Mesendoderm (in vitro differentiated cells): ENCODE measurements at regions not wholly inside any gene's neighbourhood (a gene's known extent, or its start where the extent isn't known, plus 50 kb on each side); places are given as distances from the start of the nearest gene placed in this dataset.

Experiments used
- DNase-seq: peaks from one replicate; pipeline ENCODE4 v3.0.0; 2013
- H2AK5ac ChIP-seq: 2 replicates; pipeline ENCODE4 v1.6.1; 2013; ENCODE audit warnings: low read length, inconsistent platforms
- H2BK120ac ChIP-seq: 2 replicates; pipeline ENCODE4 v1.6.1; 2013; ENCODE audit warnings: low read depth, mild to moderate bottlenecking, low read length, moderate library complexity, mixed read lengths
- H2BK15ac ChIP-seq: replicated peaks from 2 replicates; pipeline ENCODE4 v1.6.1; 2013; ENCODE audit warnings: low read depth, mild to moderate bottlenecking, moderate library complexity
- H2BK5ac ChIP-seq: 2 replicates; pipeline ENCODE4 v1.6.1; 2013; ENCODE audit warnings: low read length, inconsistent platforms
- H3K18ac ChIP-seq: 2 replicates; pipeline ENCODE4 v1.6.1; 2013; ENCODE audit warnings: mild to moderate bottlenecking, low read length, mixed read lengths
- H3K23ac ChIP-seq: one replicate; pipeline ENCODE4 v1.6.1; 2013; ENCODE audit warnings: low read length
- H3K27ac ChIP-seq: 2 replicates; pipeline ENCODE4 v1.5.1; 2013; ENCODE audit warnings: low read depth, mild to moderate bottlenecking, inconsistent platforms, low read length, moderate library complexity
- H3K27me3 ChIP-seq: 2 replicates; pipeline ENCODE4 v1.6.1; 2013; ENCODE audit warnings: low read length, control low read depth, mild to moderate bottlenecking, inconsistent platforms; ENCODE audit not compliant: insufficient read depth, poor library complexity
- H3K36me3 ChIP-seq: 2 replicates; pipeline ENCODE4 v1.6.1; 2013; ENCODE audit warnings: low read length, inconsistent platforms; ENCODE audit not compliant: control insufficient read depth, insufficient read depth
- H3K4ac ChIP-seq: one replicate; pipeline ENCODE4 v1.6.1; 2013; ENCODE audit warnings: low read depth, mild to moderate bottlenecking, low read length, moderate library complexity
- H3K4me1 ChIP-seq: 2 replicates; pipeline ENCODE4 v1.6.1; 2013; ENCODE audit warnings: low read depth, low read length, inconsistent platforms; ENCODE audit not compliant: control insufficient read depth
- H3K4me2 ChIP-seq: 2 replicates; pipeline ENCODE4 v1.6.1; 2013; ENCODE audit warnings: low read length
- H3K4me3 ChIP-seq: 2 replicates; pipeline ENCODE4 v1.5.1; 2013; ENCODE audit warnings: mild to moderate bottlenecking, low read length
- H3K56ac ChIP-seq: one replicate; pipeline ENCODE4 v1.6.1; 2013; ENCODE audit warnings: low read length
- H3K79me1 ChIP-seq: 2 replicates; pipeline ENCODE4 v1.6.1; 2013; ENCODE audit warnings: low read length, inconsistent platforms
- H3K79me2 ChIP-seq: 2 replicates; pipeline ENCODE4 v1.6.1; 2013; ENCODE audit warnings: mild to moderate bottlenecking, low read length; ENCODE audit not compliant: control insufficient read depth, insufficient read depth
- H3K9ac ChIP-seq: 2 replicates; pipeline ENCODE4 v1.6.1; 2013; ENCODE audit warnings: low read length, inconsistent platforms
- H4K5ac ChIP-seq: one replicate; pipeline ENCODE4 v1.6.1; 2013; ENCODE audit warnings: low read length
- H4K8ac ChIP-seq: one replicate; pipeline ENCODE4 v1.6.1; 2013; ENCODE audit warnings: low read depth, mild to moderate bottlenecking, control low read depth, low read length, moderate library complexity
- WGBS: extraction: QIAGEN DNeasy Blood & Tissue Kit; methylation state at CpG from one replicate; pipeline ENCODE4 v1.1.7; 2013; ENCODE audit warnings: low lambda C conversion rate, missing lambda C conversion rate; ENCODE audit not compliant: insufficient coverage; ENCODE audit errors: extremely low coverage; 5-methylcytosine and 5-hydroxymethylcytosine counted together

DNA sequence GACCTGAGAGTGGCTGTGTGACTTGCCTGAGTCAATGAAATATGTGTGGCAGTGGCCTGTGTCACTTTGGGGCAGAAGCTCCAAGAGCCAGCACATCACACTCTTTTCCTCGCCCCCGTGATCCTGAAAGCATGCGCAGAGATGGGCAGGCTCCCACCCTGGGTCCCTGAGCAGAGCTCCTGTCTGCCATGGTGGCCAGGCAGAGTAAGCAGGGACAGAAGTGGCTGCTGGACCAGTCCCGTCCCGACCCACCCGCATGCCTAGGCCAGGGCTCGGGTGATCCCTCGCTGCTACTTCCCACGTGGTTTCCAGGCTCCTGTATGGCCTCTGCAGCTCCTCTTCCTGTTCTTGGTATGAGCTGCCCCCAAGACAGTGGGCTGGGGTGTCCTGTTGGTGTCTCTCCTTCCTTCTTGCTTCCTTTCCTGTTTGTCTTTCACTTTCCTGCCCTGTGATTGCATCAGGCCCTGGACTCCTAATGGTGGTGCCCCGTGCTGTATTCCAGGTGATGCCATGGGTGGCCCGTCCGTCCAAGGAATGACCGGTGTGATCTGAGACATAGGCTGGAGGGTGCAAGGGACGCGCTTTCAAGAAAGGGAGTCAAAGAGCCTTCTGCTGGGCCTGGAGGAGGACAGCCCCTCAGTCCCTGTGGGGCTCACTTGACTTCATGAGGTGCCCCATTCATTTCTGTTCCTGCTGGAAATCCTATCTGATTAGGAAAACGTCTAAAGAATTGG lies 71.4 kb upstream of the SHH start:
- Histone ChIP-seq H2BK120ac (no peak overlapping the region), H3K79me2 (no peaks in the 10 kb centered on the region), H2BK5ac (no peak overlapping the region), H3K79me1 (no peaks in the 10 kb centered on the region), H3K4me1 (no peaks in the 10 kb centered on the region), H3K4ac (no peak overlapping the region), H3K27me3 (no peaks in the 10 kb centered on the region), H3K56ac (no peak overlapping the region), H3K27ac (no peak overlapping the region), H3K23ac (no peak overlapping the region), H3K4me2 (no peak overlapping the region), H3K36me3 (no peaks in the 10 kb centered on the region), H3K4me3 (no peak overlapping the region), H4K8ac (no peak overlapping the region), H4K5ac (no peak overlapping the region), H2BK15ac (no peak overlapping the region), H3K9ac (no peak overlapping the region), H2AK5ac (no peak overlapping the region), H3K18ac (no peak overlapping the region)
- no peak for DNase-seq
- no CpG with 5 or more reads among the region's 16 CpGs for WGBS

DNA sequence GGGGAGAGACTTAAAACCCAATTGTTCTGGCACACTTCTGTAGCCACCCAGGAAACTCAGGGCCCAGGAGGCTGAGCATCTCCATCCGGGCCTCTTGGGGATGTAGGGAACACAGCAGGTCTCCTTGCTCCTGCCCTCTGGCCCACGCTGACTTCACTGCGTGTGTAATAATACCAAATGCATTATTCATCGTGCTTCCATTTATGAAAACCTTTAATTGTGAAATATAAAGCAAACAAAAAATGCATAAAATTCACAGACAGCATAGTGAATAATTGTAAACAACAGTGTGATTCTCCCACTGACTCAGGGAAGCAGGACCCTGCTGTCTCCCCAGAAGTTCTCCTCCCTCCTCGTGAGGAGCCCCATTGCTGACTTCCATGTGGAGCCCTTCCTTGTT lies 70.3 kb upstream of the SHH start:
- no peak overlapping the region for H2BK15ac ChIP-seq

DNA sequence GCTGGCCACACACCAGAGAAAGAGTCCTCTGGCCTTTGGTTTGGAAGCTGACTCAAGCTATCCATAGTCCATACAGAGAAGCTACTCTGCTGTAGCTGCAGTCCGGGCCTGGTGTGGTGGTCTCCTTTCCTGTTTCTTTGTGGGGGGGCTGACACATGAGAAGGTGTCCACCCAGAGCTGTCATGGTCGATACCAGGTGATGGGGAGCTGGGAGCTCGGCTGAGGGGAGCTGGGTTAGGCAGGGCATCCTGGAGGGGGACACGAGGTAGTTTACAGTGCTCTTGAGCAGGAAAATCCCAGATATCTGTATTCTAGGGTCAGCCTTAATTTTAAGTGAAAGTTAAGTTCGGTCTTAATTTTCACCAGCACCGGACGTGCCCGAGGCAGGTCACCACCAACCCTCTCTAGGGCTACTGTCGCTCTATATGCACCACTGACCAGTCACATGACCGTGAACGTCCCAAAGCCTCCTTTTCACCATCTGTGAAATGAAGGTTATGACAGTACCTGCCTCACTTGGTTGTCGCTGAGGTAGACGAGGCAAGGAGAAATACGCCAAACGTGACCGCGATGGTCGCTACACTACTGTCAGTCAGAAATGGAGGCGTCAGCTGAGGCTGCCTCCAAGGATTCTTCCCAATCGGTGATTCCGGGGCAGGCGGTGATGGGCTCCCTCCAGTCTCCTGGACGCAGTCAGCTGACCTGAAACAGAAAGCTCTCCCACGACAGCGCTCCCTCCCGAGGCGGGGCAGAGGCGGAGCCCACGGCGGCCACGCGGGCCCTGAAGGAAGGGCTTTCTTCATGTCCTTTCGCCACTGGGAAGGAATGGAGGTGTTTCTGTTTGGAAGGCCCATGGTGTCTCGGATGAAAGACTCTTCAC lies 69.4 kb upstream of the SHH start:
- Histone ChIP-seq H3K4me3 (no peak overlapping the region), H3K4me2 (no peak overlapping the region), H4K5ac (no peak overlapping the region), H3K56ac (no peak overlapping the region), H3K18ac (no peak overlapping the region), H2BK15ac (no peak overlapping the region), H2AK5ac (no peak overlapping the region), H3K27me3 (no peaks in the 10 kb centered on the region), H4K8ac (no peak overlapping the region), H3K79me2 (no peaks in the 10 kb centered on the region), H3K36me3 (no peaks in the 10 kb centered on the region), H3K9ac (no peak overlapping the region), H2BK120ac (no peak overlapping the region), H3K4ac (no peak overlapping the region), H3K27ac (no peak overlapping the region), H3K23ac (no peak overlapping the region), H3K79me1 (no peaks in the 10 kb centered on the region), H3K4me1 (no peaks in the 10 kb centered on the region), H2BK5ac (no peak overlapping the region)
- DNase-seq = no peak
- WGBS = no CpG with 5 or more reads among the region's 34 CpGs

More for the DNA sequence above, 70.3 kb upstream of the SHH start:
- Histone ChIP-seq H3K4ac (no peak overlapping the region), H3K18ac (no peak overlapping the region), H2BK5ac (no peak overlapping the region), H3K23ac (no peak overlapping the region), H2AK5ac (no peak overlapping the region), H3K79me2 (no peaks in the 10 kb centered on the region), H2BK120ac (no peak overlapping the region), H3K4me3 (no peak overlapping the region), H3K9ac (no peak overlapping the region), H4K8ac (no peak overlapping the region), H3K27ac (no peak overlapping the region), H4K5ac (no peak overlapping the region), H3K4me1 (no peaks in the 10 kb centered on the region), H3K36me3 (no peaks in the 10 kb centered on the region), H3K56ac (no peak overlapping the region), H3K4me2 (no peak overlapping the region), H3K79me1 (no peaks in the 10 kb centered on the region), H3K27me3 (no peaks in the 10 kb centered on the region)
- no CpG with 5 or more reads among the region's 5 CpGs for WGBS
- DNase-seq = no peak

DNA sequence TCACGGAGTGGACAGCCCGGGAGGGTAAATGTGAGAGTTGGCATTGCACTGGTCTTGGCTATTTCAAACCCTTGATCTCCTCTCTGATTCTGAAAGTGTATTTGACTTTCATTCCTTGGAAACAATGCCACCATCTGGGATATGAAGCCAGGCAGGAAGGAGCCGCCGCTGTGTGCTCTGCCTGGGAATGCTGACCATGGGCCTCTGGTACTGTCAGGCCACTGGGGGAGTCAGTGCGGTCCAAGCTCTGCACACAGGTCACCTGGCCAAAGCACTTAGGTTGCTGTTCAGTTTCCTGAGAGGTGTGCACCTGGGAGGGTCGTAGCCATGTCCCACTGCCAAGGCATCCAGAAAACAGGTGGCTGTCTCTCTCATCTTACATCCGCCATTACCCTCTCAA lies 68.5 kb upstream of the SHH start:
- no peak overlapping the region for H3K18ac ChIP-seq
- no peak overlapping the region for H3K56ac ChIP-seq
- H3K36me3 ChIP-seq = no peaks in the 10 kb centered on the region
- no peak overlapping the region for H3K4ac ChIP-seq
- no peaks in the 10 kb centered on the region for H3K27me3 ChIP-seq
- H3K9ac ChIP-seq = no peak overlapping the region
- H2BK15ac ChIP-seq = no peak overlapping the region
- H2BK5ac ChIP-seq = no peak overlapping the region
- no peak overlapping the region for H3K4me3 ChIP-seq
- H2BK120ac ChIP-seq = no peak overlapping the region
- no peak overlapping the region for H3K23ac ChIP-seq
- no peaks in the 10 kb centered on the region for H3K79me1 ChIP-seq
- no peaks in the 10 kb centered on the region for H3K79me2 ChIP-seq
- no peak overlapping the region for H3K4me2 ChIP-seq
- H4K8ac ChIP-seq = no peak overlapping the region
- H2AK5ac ChIP-seq = no peak overlapping the region
- no peak for DNase-seq
- H4K5ac ChIP-seq = no peak overlapping the region
- no CpG with 5 or more reads among the region's 7 CpGs for WGBS
- no peak overlapping the region for H3K27ac ChIP-seq
- no peaks in the 10 kb centered on the region for H3K4me1 ChIP-seq

DNA sequence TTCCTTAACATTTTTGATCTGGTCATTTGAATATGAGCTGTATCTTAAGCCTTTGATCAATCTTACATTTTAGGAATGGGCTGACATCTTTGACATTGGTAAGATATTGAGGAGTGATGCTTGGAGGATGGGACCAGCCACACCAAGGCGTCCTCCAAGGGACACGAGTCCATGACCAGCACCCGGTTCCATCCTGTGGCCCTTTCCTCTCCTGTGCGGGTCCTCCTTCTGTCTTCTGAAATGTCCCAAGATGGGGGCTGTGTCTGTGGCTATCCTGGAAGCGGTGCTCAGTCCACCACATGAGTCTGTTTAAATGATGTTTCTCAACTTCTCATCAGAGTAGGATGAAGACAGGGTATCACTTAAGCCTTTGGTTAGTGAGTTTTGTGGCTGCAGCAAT lies 67.3 kb upstream of the SHH start:
- Histone ChIP-seq H3K79me1 (no peaks in the 10 kb centered on the region), H3K4me1 (no peaks in the 10 kb centered on the region), H2BK120ac (no peak overlapping the region), H3K23ac (no peak overlapping the region), H3K18ac (no peak overlapping the region), H3K27me3 (no peaks in the 10 kb centered on the region), H2BK5ac (no peak overlapping the region), H4K8ac (no peak overlapping the region), H3K4me3 (no peak overlapping the region), H3K27ac (no peak overlapping the region), H3K9ac (no peak overlapping the region), H2BK15ac (no peak overlapping the region), H3K4ac (no peak overlapping the region), H2AK5ac (no peak overlapping the region), H4K5ac (no peak overlapping the region), H3K56ac (no peak overlapping the region), H3K4me2 (no peak overlapping the region), H3K79me2 (no peaks in the 10 kb centered on the region), H3K36me3 (no peaks in the 10 kb centered on the region)
- DNase-seq = no peak
- no CpG with 5 or more reads among the region's 5 CpGs for WGBS
